GM21360 (cell line): ENCODE measurements at regions not wholly inside any gene's neighbourhood (a gene's known extent, or its start where the extent isn't known, plus 50 kb on each side); places are given as distances from the start of the nearest gene placed in this dataset.

Experiments used
- ATAC-seq: cut with Tn5 transposase; IDR thresholded peaks from one replicate; pipeline ENCODE4 v1.9.1; 2021; ENCODE audit warnings: mild to moderate bottlenecking, moderate library complexity; ENCODE audit not compliant: unreplicated experiment

GRCh38 chr4:4749137-4749536 lies 110.3 kb upstream of the MSX1 start:
- no peak for ATAC-seq

GRCh38 chr4:4746444-4746843 lies 113.0 kb upstream of the MSX1 start:
- ATAC-seq: no peak

- no peak for ATAC-seq
Observed at GRCh38 chr4:4740071-4740470, 119.4 kb upstream of the MSX1 start.

- ATAC-seq: no peak
Observed at GRCh38 chr4:4735870-4736269, 123.6 kb upstream of the MSX1 start.

- no peak for ATAC-seq
Observed at GRCh38 chr4:4735136-4735750, 124.2 kb upstream of the MSX1 start.

GRCh38 chr4:4734425-4734824 lies 125.0 kb upstream of the MSX1 start:
- no peak for ATAC-seq

- ATAC-seq: no peak
Observed at GRCh38 chr4:4733663-4734062, 125.8 kb upstream of the MSX1 start.

- ATAC-seq: no peak
Observed at GRCh38 chr4:4730249-4730648, 129.2 kb upstream of the MSX1 start.

- no peak for ATAC-seq
Observed at GRCh38 chr4:4729206-4729605, 130.3 kb upstream of the MSX1 start.

- no peak for ATAC-seq
Observed at GRCh38 chr4:4727536-4727935, 131.9 kb upstream of the MSX1 start.

- no peak for ATAC-seq
Observed at GRCh38 chr4:4726051-4726450, 133.4 kb upstream of the MSX1 start.

GRCh38 chr4:4724321-4724720 lies 135.1 kb upstream of the MSX1 start:
- ATAC-seq: no peak

- ATAC-seq: no peak
Observed at GRCh38 chr4:4721636-4722035, 137.8 kb upstream of the MSX1 start.

- ATAC-seq: no peak
Observed at GRCh38 chr4:4720646-4721045, 138.8 kb upstream of the MSX1 start.

- no peak for ATAC-seq
Observed at GRCh38 chr4:4719436-4719835, 140.0 kb upstream of the MSX1 start.

- ATAC-seq: no peak
Observed at GRCh38 chr4:4717692-4718091, 141.8 kb upstream of the MSX1 start.

GRCh38 chr4:4714331-4714730 lies 145.1 kb upstream of the MSX1 start:
- ATAC-seq: no peak

GRCh38 chr4:4712800-4713528 lies 146.5 kb upstream of the MSX1 start:
- ATAC-seq: no peak

- no peak for ATAC-seq
Observed at GRCh38 chr4:4711902-4712301, 147.6 kb upstream of the MSX1 start.

- ATAC-seq: no peak
Observed at GRCh38 chr4:4709736-4710135, 149.7 kb upstream of the MSX1 start.

- no peak for ATAC-seq
Observed at GRCh38 chr4:4704267-4704666, 155.2 kb upstream of the MSX1 start.

GRCh38 chr4:4697584-4697983 lies 155.7 kb upstream of the STX18 start:
- ATAC-seq: no peak

- ATAC-seq: no peak
Observed at GRCh38 chr4:4696530-4696929, 154.7 kb upstream of the STX18 start.
